WTC11 (cell line): ENCODE measurements at regions not wholly inside any gene's neighbourhood (a gene's known extent, or its start where the extent isn't known, plus 50 kb on each side); places are given as distances from the start of the nearest gene placed in this dataset.

ENCODE experiments used
- ATAC-seq: fragments of 200-7000 bp; cut with Tn5 transposase; 2 replicates; pipeline ENCODE4 v1.10.0; 2021; ENCODE audit warnings: mild to moderate bottlenecking, moderate library complexity
- CTCF ChIA-PET: fragments of 300-600 bp; sonication (Branson Sonifier 250); formaldehyde crosslinking; loops from one replicate; lab custom pipeline; 2021; ENCODE audit warnings: antibody characterized with exemption; lab: Charles Lee
- POLR2A ChIA-PET: fragments of 350-600 bp; sonication (Branson Sonifier 250); formaldehyde crosslinking; loops from one replicate; lab custom pipeline; 2021; ENCODE audit warnings: antibody characterized with exemption; lab: Charles Lee
- DNase-seq: peaks from one replicate; pipeline ENCODE4 v3.0.0; 2021; ENCODE audit warnings: low spot score
- H3K27ac Mint-ChIP-seq: 2 replicates; pipeline ENCODE4 v1.8.0; 2021; ENCODE audit warnings: mixed read lengths
- H3K27me3 Mint-ChIP-seq: 2 replicates; pipeline ENCODE4 v1.8.0; 2021; ENCODE audit warnings: low read depth, mild to moderate bottlenecking, moderate library complexity, mixed read lengths
- H3K36me3 Mint-ChIP-seq: 2 replicates; pipeline ENCODE4 v1.8.0; 2021; ENCODE audit warnings: mixed read lengths
- H3K4me1 Mint-ChIP-seq: 2 replicates; pipeline ENCODE4 v1.8.0; 2022; ENCODE audit warnings: mixed read lengths
- H3K4me3 Mint-ChIP-seq: 2 replicates; pipeline ENCODE4 v1.8.0; 2021; ENCODE audit warnings: mild to moderate bottlenecking, moderate library complexity, mixed read lengths
- H3K9me3 Mint-ChIP-seq: 2 replicates; pipeline ENCODE4 v1.8.0; 2021; ENCODE audit warnings: mixed read lengths
- ATF1 ChIP-seq: sonication (generic); formaldehyde crosslinking; IDR thresholded peaks from 2 replicates; pipeline ENCODE4 v1.8.1; 2023; ENCODE audit warnings: mild to moderate bottlenecking, moderate library complexity, missing genetic modification reagents
- EMX1 ChIP-seq: fragments of 250-450 bp; sonication (Bioruptor Pico); IDR thresholded peaks from 2 replicates; pipeline ENCODE4 v1.8.0; 2021; ENCODE audit warnings: mild to moderate bottlenecking
- ESRRA ChIP-seq: sonication (generic); formaldehyde crosslinking; IDR thresholded peaks from 2 replicates; pipeline ENCODE4 v1.8.1; 2022; ENCODE audit warnings: mild to moderate bottlenecking, missing genetic modification reagents, borderline replicate concordance
- GRHL2 ChIP-seq: fragments of 250-450 bp; sonication (Bioruptor Pico); IDR thresholded peaks from 2 replicates; pipeline ENCODE4 v1.8.0; 2022; ENCODE audit warnings: mild to moderate bottlenecking, moderate library complexity; ENCODE audit not compliant: insufficient replicate concordance, severe bottlenecking
- HMGA2 ChIP-seq: fragments of 250-450 bp; sonication (Bioruptor Pico); IDR thresholded peaks from 2 replicates; pipeline ENCODE4 v1.4.0; 2021; ENCODE audit warnings: mild to moderate bottlenecking, moderate library complexity
- JAZF1 ChIP-seq: fragments of 250-450 bp; sonication (Bioruptor Pico); IDR thresholded peaks from 2 replicates; pipeline ENCODE4 v1.9.0; 2021; ENCODE audit warnings: moderate library complexity, mild to moderate bottlenecking, inconsistent platforms
- KAT7 ChIP-seq: sonication (generic); formaldehyde crosslinking; IDR thresholded peaks from 2 replicates; pipeline ENCODE4 v1.8.1; 2023; ENCODE audit warnings: missing genetic modification reagents, mild to moderate bottlenecking, borderline replicate concordance
- OVOL2 ChIP-seq: fragments of 250-450 bp; sonication (Bioruptor Pico); IDR thresholded peaks from 2 replicates; pipeline ENCODE4 v1.9.0; 2021; ENCODE audit warnings: mild to moderate bottlenecking, borderline replicate concordance
- PRRX2 ChIP-seq: fragments of 250-450 bp; sonication (Bioruptor Pico); IDR thresholded peaks from 2 replicates; pipeline ENCODE4 v1.8.0; 2021; ENCODE audit warnings: mild to moderate bottlenecking
- SMAD4 ChIP-seq: sonication (generic); formaldehyde crosslinking; IDR thresholded peaks from 2 replicates; pipeline ENCODE4 v1.8.0; 2022; ENCODE audit warnings: mild to moderate bottlenecking, missing genetic modification reagents
- ZNF219 ChIP-seq: sonication (generic); formaldehyde crosslinking; IDR thresholded peaks from 2 replicates; pipeline ENCODE4 v1.8.0; 2023; ENCODE audit warnings: missing genetic modification reagents, mild to moderate bottlenecking, borderline replicate concordance
- ZNF416 ChIP-seq: fragments of 250-450 bp; sonication (Bioruptor Pico); IDR thresholded peaks from 2 replicates; pipeline ENCODE4 v1.9.0; 2021; ENCODE audit warnings: mild to moderate bottlenecking, inconsistent platforms
- ZNF671 ChIP-seq: fragments of 250-450 bp; sonication (Bioruptor Pico); IDR thresholded peaks from 2 replicates; pipeline ENCODE4 v1.8.0; 2021; ENCODE audit warnings: mild to moderate bottlenecking
- TF ChIP-seq, protein P1 (sequence below): sonication (generic); formaldehyde crosslinking; IDR thresholded peaks from 2 replicates; pipeline ENCODE4 v1.8.1; 2023; ENCODE audit warnings: mild to moderate bottlenecking, missing genetic modification reagents
- TF ChIP-seq, protein P2 (sequence below): fragments of 200-600 bp; IDR thresholded peaks from 2 replicates; pipeline ENCODE4 v1.8.0; 2022; ENCODE audit warnings: antibody characterized with exemption
- TF ChIP-seq, protein P3 (sequence below): sonication (generic); formaldehyde crosslinking; IDR thresholded peaks from 2 replicates; pipeline ENCODE4 v1.8.1; 2023; ENCODE audit warnings: mild to moderate bottlenecking, missing genetic modification reagents, moderate library complexity
- TF ChIP-seq, protein P4 (sequence below): sonication (generic); formaldehyde crosslinking; IDR thresholded peaks from 2 replicates; pipeline ENCODE4 v1.8.1; 2023; ENCODE audit warnings: mild to moderate bottlenecking, missing genetic modification reagents, moderate library complexity
- TF ChIP-seq, protein P5 (sequence below): sonication (generic); formaldehyde crosslinking; IDR thresholded peaks from 2 replicates; pipeline ENCODE4 v1.8.1; 2022; ENCODE audit warnings: missing genetic modification reagents, borderline replicate concordance
- TF ChIP-seq, protein P6 (sequence below): sonication (generic); formaldehyde crosslinking; IDR thresholded peaks from 2 replicates; pipeline ENCODE4 v1.8.0; 2023; ENCODE audit warnings: mild to moderate bottlenecking, missing genetic modification reagents
- TF ChIP-seq, protein P7 (sequence below): sonication (generic); formaldehyde crosslinking; IDR thresholded peaks from 2 replicates; pipeline ENCODE4 v1.8.0; 2022; ENCODE audit warnings: mild to moderate bottlenecking, missing genetic modification reagents

DNA sequence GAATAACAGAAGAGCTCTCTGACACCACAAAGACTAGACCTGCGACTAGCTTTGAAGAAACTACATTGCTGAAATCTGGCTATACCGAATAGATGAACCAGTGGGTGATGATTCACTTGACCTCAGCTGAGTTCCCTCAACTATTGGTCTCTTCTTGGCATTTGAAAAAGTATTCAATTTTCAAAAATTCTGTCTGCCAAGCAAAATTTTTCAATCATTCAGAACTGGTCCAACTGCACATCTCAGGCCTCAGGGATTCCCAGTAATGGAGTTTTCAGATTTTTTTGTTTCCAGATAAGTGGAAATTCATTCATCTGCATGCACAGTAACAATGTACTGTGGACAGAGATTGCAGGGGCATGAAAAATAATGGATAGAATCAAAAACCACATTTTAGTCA is 121.4 kb upstream of the NAA20 start (continued):
- TF ChIP-seq SMAD4 (CRISPR knock-in tag) (no peak), ZNF671 (no peak), HMGA2 (CRISPR knock-in tag) (no peak), KAT7 (no peak), OVOL2 (CRISPR knock-in tag) (no peak), ZNF219 (CRISPR knock-in tag) (no peak), JAZF1 (CRISPR knock-in tag) (no peak)
- TF ChIP-seq, protein P1, sequence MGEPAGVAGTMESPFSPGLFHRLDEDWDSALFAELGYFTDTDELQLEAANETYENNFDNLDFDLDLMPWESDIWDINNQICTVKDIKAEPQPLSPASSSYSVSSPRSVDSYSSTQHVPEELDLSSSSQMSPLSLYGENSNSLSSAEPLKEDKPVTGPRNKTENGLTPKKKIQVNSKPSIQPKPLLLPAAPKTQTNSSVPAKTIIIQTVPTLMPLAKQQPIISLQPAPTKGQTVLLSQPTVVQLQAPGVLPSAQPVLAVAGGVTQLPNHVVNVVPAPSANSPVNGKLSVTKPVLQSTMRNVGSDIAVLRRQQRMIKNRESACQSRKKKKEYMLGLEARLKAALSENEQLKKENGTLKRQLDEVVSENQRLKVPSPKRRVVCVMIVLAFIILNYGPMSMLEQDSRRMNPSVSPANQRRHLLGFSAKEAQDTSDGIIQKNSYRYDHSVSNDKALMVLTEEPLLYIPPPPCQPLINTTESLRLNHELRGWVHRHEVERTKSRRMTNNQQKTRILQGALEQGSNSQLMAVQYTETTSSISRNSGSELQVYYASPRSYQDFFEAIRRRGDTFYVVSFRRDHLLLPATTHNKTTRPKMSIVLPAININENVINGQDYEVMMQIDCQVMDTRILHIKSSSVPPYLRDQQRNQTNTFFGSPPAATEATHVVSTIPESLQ (CRISPR knock-in tag): no peak
- TF ChIP-seq, protein P2, sequence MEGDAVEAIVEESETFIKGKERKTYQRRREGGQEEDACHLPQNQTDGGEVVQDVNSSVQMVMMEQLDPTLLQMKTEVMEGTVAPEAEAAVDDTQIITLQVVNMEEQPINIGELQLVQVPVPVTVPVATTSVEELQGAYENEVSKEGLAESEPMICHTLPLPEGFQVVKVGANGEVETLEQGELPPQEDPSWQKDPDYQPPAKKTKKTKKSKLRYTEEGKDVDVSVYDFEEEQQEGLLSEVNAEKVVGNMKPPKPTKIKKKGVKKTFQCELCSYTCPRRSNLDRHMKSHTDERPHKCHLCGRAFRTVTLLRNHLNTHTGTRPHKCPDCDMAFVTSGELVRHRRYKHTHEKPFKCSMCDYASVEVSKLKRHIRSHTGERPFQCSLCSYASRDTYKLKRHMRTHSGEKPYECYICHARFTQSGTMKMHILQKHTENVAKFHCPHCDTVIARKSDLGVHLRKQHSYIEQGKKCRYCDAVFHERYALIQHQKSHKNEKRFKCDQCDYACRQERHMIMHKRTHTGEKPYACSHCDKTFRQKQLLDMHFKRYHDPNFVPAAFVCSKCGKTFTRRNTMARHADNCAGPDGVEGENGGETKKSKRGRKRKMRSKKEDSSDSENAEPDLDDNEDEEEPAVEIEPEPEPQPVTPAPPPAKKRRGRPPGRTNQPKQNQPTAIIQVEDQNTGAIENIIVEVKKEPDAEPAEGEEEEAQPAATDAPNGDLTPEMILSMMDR: no peak
- TF ChIP-seq, protein P3, sequence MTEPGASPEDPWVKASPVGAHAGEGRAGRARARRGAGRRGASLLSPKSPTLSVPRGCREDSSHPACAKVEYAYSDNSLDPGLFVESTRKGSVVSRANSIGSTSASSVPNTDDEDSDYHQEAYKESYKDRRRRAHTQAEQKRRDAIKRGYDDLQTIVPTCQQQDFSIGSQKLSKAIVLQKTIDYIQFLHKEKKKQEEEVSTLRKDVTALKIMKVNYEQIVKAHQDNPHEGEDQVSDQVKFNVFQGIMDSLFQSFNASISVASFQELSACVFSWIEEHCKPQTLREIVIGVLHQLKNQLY (CRISPR knock-in tag): no peak
- TF ChIP-seq, protein P4, sequence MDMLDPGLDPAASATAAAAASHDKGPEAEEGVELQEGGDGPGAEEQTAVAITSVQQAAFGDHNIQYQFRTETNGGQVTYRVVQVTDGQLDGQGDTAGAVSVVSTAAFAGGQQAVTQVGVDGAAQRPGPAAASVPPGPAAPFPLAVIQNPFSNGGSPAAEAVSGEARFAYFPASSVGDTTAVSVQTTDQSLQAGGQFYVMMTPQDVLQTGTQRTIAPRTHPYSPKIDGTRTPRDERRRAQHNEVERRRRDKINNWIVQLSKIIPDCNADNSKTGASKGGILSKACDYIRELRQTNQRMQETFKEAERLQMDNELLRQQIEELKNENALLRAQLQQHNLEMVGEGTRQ (CRISPR knock-in tag): no peak

DNA sequence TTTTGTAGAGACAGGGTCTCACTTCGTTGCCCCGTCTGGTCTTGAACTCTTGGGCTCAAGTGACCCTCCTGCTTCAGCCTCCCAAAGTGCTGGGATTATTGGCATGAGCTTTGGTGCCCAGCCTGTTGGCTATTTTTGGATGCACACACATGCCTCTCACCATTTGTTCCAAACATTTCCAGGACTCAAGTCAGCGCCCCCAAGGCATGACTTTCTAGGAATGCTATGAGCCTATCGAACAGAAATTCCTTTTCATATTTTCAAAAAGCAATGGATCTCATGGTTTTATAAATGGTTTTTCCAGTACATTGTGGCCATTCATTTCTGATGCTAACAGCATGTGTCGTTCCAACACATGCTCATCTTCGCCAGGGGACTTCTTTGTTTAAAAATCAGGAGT is 119.3 kb upstream of the NAA20 start:
- DNase-seq: no peak
- Mint-ChIP-seq H3K27ac (no peak overlapping the region), H3K36me3 (peaks cover 11% of the 10 kb centered on the region), H3K27me3 (no peaks in the 10 kb centered on the region), H3K9me3 (peaks cover 20% of the 10 kb centered on the region), H3K4me1 (no peaks in the 10 kb centered on the region), H3K4me3 (no peak overlapping the region)
- CTCF ChIA-PET: no interaction called here
- TF ChIP-seq ZNF416 (CRISPR knock-in tag) (no peak), ESRRA (no peak), GRHL2 (CRISPR knock-in tag) (no peak)
- TF ChIP-seq, protein P5, sequence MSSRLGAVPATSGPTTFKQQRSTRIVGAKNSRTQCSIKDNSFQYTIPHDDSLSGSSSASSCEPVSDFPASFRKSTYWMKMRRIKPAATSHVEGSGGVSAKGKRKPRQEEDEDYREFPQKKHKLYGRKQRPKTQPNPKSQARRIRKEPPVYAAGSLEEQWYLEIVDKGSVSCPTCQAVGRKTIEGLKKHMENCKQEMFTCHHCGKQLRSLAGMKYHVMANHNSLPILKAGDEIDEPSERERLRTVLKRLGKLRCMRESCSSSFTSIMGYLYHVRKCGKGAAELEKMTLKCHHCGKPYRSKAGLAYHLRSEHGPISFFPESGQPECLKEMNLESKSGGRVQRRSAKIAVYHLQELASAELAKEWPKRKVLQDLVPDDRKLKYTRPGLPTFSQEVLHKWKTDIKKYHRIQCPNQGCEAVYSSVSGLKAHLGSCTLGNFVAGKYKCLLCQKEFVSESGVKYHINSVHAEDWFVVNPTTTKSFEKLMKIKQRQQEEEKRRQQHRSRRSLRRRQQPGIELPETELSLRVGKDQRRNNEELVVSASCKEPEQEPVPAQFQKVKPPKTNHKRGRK (CRISPR knock-in tag): no peak
- POLR2A ChIA-PET: interaction anchor here (0.7 kb wide), 1 partner anchor 8 kb away, joined by 5 read pairs; no protein-coding TSS in a partner anchor
- ATAC-seq: no peak

DNA sequence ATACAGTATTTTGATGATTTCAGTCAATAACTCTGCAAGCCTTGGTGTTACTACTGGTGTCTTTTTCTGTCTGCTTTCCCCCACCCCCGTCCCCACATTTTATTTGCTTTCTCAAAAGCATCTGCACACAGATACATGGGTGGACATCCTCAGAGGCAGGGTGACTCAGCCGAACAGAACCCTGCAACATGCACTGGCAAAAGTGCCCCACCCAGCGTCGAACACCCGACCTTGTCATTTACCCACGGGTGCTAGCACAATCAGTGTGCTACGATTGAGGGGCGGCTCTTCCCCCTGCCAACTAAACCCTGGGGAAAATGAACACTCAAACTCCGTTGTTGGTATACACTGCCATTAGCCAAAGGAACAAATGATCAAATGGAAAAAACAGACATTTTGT is 115.9 kb upstream of the NAA20 start:
- ChIA-PET POLR2A (no interaction called here), CTCF (no interaction called here)
- Mint-ChIP-seq H3K27ac (no peak overlapping the region), H3K9me3 (peaks cover 20% of the 10 kb centered on the region), H3K27me3 (no peaks in the 10 kb centered on the region), H3K4me1 (no peaks in the 10 kb centered on the region), H3K4me3 (no peak overlapping the region), H3K36me3 (peaks cover 11% of the 10 kb centered on the region)
- DNase-seq: no peak
- no peak for ATAC-seq
- no peak for TF ChIP-seq ATF1 (CRISPR knock-in tag)
- TF ChIP-seq ESRRA: no peak
- TF ChIP-seq EMX1 (CRISPR knock-in tag): no peak
- TF ChIP-seq, protein P6, sequence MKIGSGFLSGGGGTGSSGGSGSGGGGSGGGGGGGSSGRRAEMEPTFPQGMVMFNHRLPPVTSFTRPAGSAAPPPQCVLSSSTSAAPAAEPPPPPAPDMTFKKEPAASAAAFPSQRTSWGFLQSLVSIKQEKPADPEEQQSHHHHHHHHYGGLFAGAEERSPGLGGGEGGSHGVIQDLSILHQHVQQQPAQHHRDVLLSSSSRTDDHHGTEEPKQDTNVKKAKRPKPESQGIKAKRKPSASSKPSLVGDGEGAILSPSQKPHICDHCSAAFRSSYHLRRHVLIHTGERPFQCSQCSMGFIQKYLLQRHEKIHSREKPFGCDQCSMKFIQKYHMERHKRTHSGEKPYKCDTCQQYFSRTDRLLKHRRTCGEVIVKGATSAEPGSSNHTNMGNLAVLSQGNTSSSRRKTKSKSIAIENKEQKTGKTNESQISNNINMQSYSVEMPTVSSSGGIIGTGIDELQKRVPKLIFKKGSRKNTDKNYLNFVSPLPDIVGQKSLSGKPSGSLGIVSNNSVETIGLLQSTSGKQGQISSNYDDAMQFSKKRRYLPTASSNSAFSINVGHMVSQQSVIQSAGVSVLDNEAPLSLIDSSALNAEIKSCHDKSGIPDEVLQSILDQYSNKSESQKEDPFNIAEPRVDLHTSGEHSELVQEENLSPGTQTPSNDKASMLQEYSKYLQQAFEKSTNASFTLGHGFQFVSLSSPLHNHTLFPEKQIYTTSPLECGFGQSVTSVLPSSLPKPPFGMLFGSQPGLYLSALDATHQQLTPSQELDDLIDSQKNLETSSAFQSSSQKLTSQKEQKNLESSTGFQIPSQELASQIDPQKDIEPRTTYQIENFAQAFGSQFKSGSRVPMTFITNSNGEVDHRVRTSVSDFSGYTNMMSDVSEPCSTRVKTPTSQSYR (CRISPR knock-in tag): no peak
- TF ChIP-seq, protein P7, sequence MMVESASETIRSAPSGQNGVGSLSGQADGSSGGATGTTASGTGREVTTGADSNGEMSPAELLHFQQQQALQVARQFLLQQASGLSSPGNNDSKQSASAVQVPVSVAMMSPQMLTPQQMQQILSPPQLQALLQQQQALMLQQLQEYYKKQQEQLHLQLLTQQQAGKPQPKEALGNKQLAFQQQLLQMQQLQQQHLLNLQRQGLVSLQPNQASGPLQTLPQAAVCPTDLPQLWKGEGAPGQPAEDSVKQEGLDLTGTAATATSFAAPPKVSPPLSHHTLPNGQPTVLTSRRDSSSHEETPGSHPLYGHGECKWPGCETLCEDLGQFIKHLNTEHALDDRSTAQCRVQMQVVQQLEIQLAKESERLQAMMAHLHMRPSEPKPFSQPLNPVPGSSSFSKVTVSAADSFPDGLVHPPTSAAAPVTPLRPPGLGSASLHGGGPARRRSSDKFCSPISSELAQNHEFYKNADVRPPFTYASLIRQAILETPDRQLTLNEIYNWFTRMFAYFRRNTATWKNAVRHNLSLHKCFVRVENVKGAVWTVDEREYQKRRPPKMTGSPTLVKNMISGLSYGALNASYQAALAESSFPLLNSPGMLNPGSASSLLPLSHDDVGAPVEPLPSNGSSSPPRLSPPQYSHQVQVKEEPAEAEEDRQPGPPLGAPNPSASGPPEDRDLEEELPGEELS (CRISPR knock-in tag): no peak
- TF ChIP-seq, protein P1 (CRISPR knock-in tag): no peak
- TF ChIP-seq PRRX2 (CRISPR knock-in tag): no peak
